GM23248 (cell line): ENCODE measurements at regions not wholly inside any gene's neighbourhood (a gene's known extent, or its start where the extent isn't known, plus 50 kb on each side); places are given as distances from the start of the nearest gene placed in this dataset.

Experiments used
- EZH2 ChIP-seq: fragments of 200-600 bp; sonication (generic); IDR thresholded peaks from 2 replicates; pipeline ENCODE4 v1.6.1; 2018; ENCODE audit warnings: antibody characterized with exemption, mild to moderate bottlenecking; ENCODE audit not compliant: insufficient read depth, poor library complexity, severe bottlenecking
- EZH2phosphoT487 ChIP-seq: fragments of 200-600 bp; sonication (generic); IDR thresholded peaks from 2 replicates; pipeline ENCODE4 v1.6.1; 2018; ENCODE audit warnings: antibody characterized with exemption, moderate library complexity, mild to moderate bottlenecking, low read depth; ENCODE audit not compliant: insufficient read depth

GRCh38 chr10:131784363-131785120 is 116.3 kb upstream of the PPP2R2D start:
- TF ChIP-seq EZH2 (no peak), EZH2phosphoT487 (no peak)
